Fibroblast of skin of left quadriceps (primary cell): ENCODE measurements at regions not wholly inside any gene's neighbourhood (a gene's known extent, or its start where the extent isn't known, plus 50 kb on each side); places are given as distances from the start of the nearest gene placed in this dataset.
"Not testable (repeated sequence)": the region's sequence is repeated elsewhere in the genome, so short reads cannot be mapped to it uniquely, and the experiment has no call there.

Experiments used
- DNase-seq, 2 experiments: peaks; one replicate each; pipeline ENCODE4 v3.0.0-alpha.2; 2013; ENCODE audit warnings: low read depth in 2 of 2

- DNase-seq: no peak
Observed at GRCh38 chr5:162209005-162209605, 141.5 kb downstream of the GABRG2 start.

- DNase-seq: no peak
Observed at GRCh38 chr5:162214551-162214950, 147.0 kb downstream of the GABRG2 start.

- DNase-seq: no peak
Observed at GRCh38 chr5:162217037-162217436, 149.5 kb downstream of the GABRG2 start.

- DNase-seq: no peak
Observed at GRCh38 chr5:162221910-162222309, 154.3 kb downstream of the GABRG2 start.

GRCh38 chr5:162227075-162227474 is 159.5 kb downstream of the GABRG2 start:
- DNase-seq: no peak

GRCh38 chr5:162230348-162230747 is 162.8 kb downstream of the GABRG2 start:
- DNase-seq: no peak

GRCh38 chr5:162231522-162231921 is 163.9 kb downstream of the GABRG2 start:
- no peak for DNase-seq

GRCh38 chr5:162240734-162241133 is 173.2 kb downstream of the GABRG2 start:
- no peak for DNase-seq

- DNase-seq: no peak
Observed at GRCh38 chr5:162242416-162242815, 174.8 kb downstream of the GABRG2 start.

- no peak for DNase-seq
Observed at GRCh38 chr5:162243651-162244050, 176.1 kb downstream of the GABRG2 start.

- no peak for DNase-seq
Observed at GRCh38 chr5:162248107-162248713, 180.6 kb downstream of the GABRG2 start.

- no peak for DNase-seq
Observed at GRCh38 chr5:162256711-162257110, 189.1 kb downstream of the GABRG2 start.

GRCh38 chr5:162268694-162269481 is 201.3 kb downstream of the GABRG2 start:
- no peak for DNase-seq

GRCh38 chr5:162272417-162272816 is 204.8 kb downstream of the GABRG2 start:
- DNase-seq: no peak

- DNase-seq: no peak
Observed at GRCh38 chr5:162274679-162275078, 207.1 kb downstream of the GABRG2 start.

GRCh38 chr5:162275387-162275786 is 207.8 kb downstream of the GABRG2 start:
- DNase-seq: not testable (repeated sequence)

- DNase-seq: no peak
Observed at GRCh38 chr5:162282191-162282590, 214.6 kb downstream of the GABRG2 start.

GRCh38 chr5:162283609-162284008 is 216.0 kb downstream of the GABRG2 start:
- no peak for DNase-seq

- no peak for DNase-seq
Observed at GRCh38 chr5:162288647-162289296, 221.2 kb downstream of the GABRG2 start.

- no peak for DNase-seq
Observed at GRCh38 chr5:162289489-162289888, 221.9 kb downstream of the GABRG2 start.

- no peak for DNase-seq
Observed at GRCh38 chr5:162299793-162300192, 232.2 kb downstream of the GABRG2 start.

- no peak for DNase-seq
Observed at GRCh38 chr5:162301356-162301755, 233.8 kb downstream of the GABRG2 start.
